Sigmoid colon (tissue), 3 donors: ENCODE measurements at regions not wholly inside any gene's neighbourhood (a gene's known extent, or its start where the extent isn't known, plus 50 kb on each side); places are given as distances from the start of the nearest gene placed in this dataset.

Experiments
- POLR2A ChIP-seq, 2 donors: fragments of 450-650 bp; IDR thresholded peaks; one replicate each; pipeline ENCODE4 v1.6.1; 2016; ENCODE audit warnings: antibody characterized with exemption in 2 of 2, mild to moderate bottlenecking in 2 of 2, moderate library complexity in 2 of 2
- TF ChIP-seq, protein P1 (sequence below), 4 experiments: fragments of 450-650 bp in 3 of 4; fragments of 200-600 bp in 1 of 4; IDR thresholded peaks; one replicate each; pipeline ENCODE4 v1.5.1; 2016 to 2019; ENCODE audit warnings: antibody characterized with exemption in 4 of 4, mild to moderate bottlenecking in 3 of 4, moderate library complexity in 2 of 4

DNA sequence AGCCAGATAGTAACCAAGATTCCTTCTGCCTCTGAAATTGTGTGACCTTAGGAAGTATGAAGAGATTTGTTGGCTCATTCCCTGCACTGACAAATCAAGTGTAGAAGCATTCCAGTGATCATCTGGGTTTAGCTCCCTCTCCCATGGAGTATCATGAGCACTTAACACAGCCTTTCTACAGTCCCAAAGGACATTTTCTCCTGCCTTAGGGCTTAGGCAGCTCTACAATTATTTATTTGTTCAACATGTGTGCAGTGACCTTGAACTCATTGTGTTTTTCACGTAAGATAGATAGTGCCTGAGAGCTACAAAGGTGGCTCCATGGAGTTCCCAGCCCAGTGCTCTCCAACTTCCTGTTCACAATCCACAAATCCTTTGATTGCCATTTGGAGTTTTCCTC lies 94.8 kb upstream of the FAT3 start:
- TF ChIP-seq, protein P1, sequence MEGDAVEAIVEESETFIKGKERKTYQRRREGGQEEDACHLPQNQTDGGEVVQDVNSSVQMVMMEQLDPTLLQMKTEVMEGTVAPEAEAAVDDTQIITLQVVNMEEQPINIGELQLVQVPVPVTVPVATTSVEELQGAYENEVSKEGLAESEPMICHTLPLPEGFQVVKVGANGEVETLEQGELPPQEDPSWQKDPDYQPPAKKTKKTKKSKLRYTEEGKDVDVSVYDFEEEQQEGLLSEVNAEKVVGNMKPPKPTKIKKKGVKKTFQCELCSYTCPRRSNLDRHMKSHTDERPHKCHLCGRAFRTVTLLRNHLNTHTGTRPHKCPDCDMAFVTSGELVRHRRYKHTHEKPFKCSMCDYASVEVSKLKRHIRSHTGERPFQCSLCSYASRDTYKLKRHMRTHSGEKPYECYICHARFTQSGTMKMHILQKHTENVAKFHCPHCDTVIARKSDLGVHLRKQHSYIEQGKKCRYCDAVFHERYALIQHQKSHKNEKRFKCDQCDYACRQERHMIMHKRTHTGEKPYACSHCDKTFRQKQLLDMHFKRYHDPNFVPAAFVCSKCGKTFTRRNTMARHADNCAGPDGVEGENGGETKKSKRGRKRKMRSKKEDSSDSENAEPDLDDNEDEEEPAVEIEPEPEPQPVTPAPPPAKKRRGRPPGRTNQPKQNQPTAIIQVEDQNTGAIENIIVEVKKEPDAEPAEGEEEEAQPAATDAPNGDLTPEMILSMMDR (IDR thresholded peaks at IDR 0.05) = no peak
- no peak for TF ChIP-seq POLR2A (IDR thresholded peaks at IDR 0.05)
